ENCODE measurements at regions not wholly inside any gene's neighbourhood (a gene's known extent, or its start where the extent isn't known, plus 50 kb on each side); places are given as distances from the start of the nearest gene placed in this dataset.
A peak's percentile ranks its signal among the peaks of the same experiment; 100 is the strongest.
"Not testable (repeated sequence)": the region's sequence is repeated elsewhere in the genome, so short reads cannot be mapped to it uniquely, and the experiment has no call there.

- TF ChIP-seq CTCF (IDR thresholded peaks at IDR 0.05) (no peak), POLR2A (IDR thresholded peaks at IDR 0.05) (no peak)
- 56 to 67% methylated on average over 18 of the region's 18 CpGs for WGBS, 2 donors
- DNase-seq, result no peak
Measured at GRCh38 chr6:167687116-167687725, 139.5 kb upstream of the AFDN start.

GRCh38 chr6:167688123-167688522 is 138.6 kb upstream of the AFDN start:
- H3K36me3 ChIP-seq (ENCODE audit: low read depth, missing control alignments), result no peaks in the 10 kb centered on the region
- H3K9me3 ChIP-seq, result no peaks in the 10 kb centered on the region
- no peak for DNase-seq
- no peak overlapping the region for H3K4me3 ChIP-seq
- H3K27ac ChIP-seq, result no peak overlapping the region
- H3K27me3 ChIP-seq, result no peaks in the 10 kb centered on the region
- intact Hi-C loops (cut with DNase I; ENCODE audit: low total_unique reads), result no loop called here
- TF ChIP-seq POLR2A (IDR thresholded peaks at IDR 0.05) (no peak), CTCF (IDR thresholded peaks at IDR 0.05) (no peak)
- 89 to 97% methylated on average over 6 of the region's 6 CpGs for whole genome bisulfite sequencing, 2 donors
- H3K4me1 ChIP-seq, result peaks cover 36% of the 10 kb centered on the region

More at GRCh38 chr6:167687116-167687725, 139.5 kb upstream of the AFDN start:
- H3K4me3 ChIP-seq, result no peak overlapping the region
- H3K27me3 ChIP-seq, result no peaks in the 10 kb centered on the region
- H3K27ac ChIP-seq, result no peak overlapping the region
- H3K9me3 ChIP-seq, result no peaks in the 10 kb centered on the region
- H3K4me1 ChIP-seq, result peaks cover 43% of the 10 kb centered on the region
- intact Hi-C loops (cut with DNase I; ENCODE audit: low total_unique reads), result no loop called here
- H3K36me3 ChIP-seq (ENCODE audit: low read depth, missing control alignments), result no peaks in the 10 kb centered on the region

- peak overlapping the region in 1 of 2 donors; percentile 31 for H3K27ac ChIP-seq
- TF ChIP-seq POLR2A (IDR thresholded peaks at IDR 0.05), result no peak
- TF ChIP-seq CTCF (IDR thresholded peaks at IDR 0.05), result no peak
- peaks cover 24% of the 10 kb centered on the region for H3K4me1 ChIP-seq
- no peaks in the 10 kb centered on the region for H3K36me3 ChIP-seq (ENCODE audit: low read depth, missing control alignments)
- no peak for DNase-seq
- intact Hi-C loops (cut with DNase I; ENCODE audit: low total_unique reads), result no loop called here
- no peak overlapping the region for H3K4me3 ChIP-seq
- H3K9me3 ChIP-seq, result no peaks in the 10 kb centered on the region
- 84 to 92% methylated on average over 5 of the region's 5 CpGs for WGBS, 2 donors
- no peaks in the 10 kb centered on the region for H3K27me3 ChIP-seq
Measured at GRCh38 chr6:167689278-167689677, 137.4 kb upstream of the AFDN start.

- Histone ChIP-seq H3K9me3 (no peaks in the 10 kb centered on the region), H3K27me3 (no peaks in the 10 kb centered on the region), H3K36me3 (ENCODE audit: low read depth, missing control alignments) (no peaks in the 10 kb centered on the region), H3K27ac (peak overlapping the region in 1 of 2 donors; percentile 31), H3K4me3 (no peak overlapping the region), H3K4me1 (peaks cover 21% of the 10 kb centered on the region)
- TF ChIP-seq POLR2A (IDR thresholded peaks at IDR 0.05) (no peak), CTCF (IDR thresholded peaks at IDR 0.05) (no peak)
- 57 to 64% methylated on average over 6 of the region's 6 CpGs for WGBS, 2 donors
- DNase-seq, result peak; percentile 47
- intact Hi-C loops (cut with DNase I; ENCODE audit: low total_unique reads), result no loop called here
Measured at GRCh38 chr6:167689751-167690150, 137.0 kb upstream of the AFDN start.

GRCh38 chr6:167690167-167690922 is 136.4 kb upstream of the AFDN start:
- 85 to 86% methylated on average over 14 of the region's 14 CpGs for WGBS, 2 donors
- DNase-seq, H3K9me3 ChIP-seq: not testable (repeated sequence)

More at GRCh38 chr6:167690167-167690922, 136.4 kb upstream of the AFDN start:
- Histone ChIP-seq H3K4me1 (peaks cover 21% of the 10 kb centered on the region), H3K27ac (peak overlapping the region; percentile 4 to 31)
- H3K4me3 ChIP-seq; H3K36me3 ChIP-seq (ENCODE audit: low read depth, missing control alignments); intact Hi-C loops (cut with DNase I; ENCODE audit: low total_unique reads); H3K27me3 ChIP-seq: not testable (repeated sequence)
